HG03060 (cell line): ENCODE measurements at regions not wholly inside any gene's neighbourhood (a gene's known extent, or its start where the extent isn't known, plus 50 kb on each side); places are given as distances from the start of the nearest gene placed in this dataset.

Experiments used
- ATAC-seq: cut with Tn5 transposase; IDR thresholded peaks from one replicate; pipeline ENCODE4 v1.9.1; 2021; ENCODE audit warnings: low read depth, moderate number of reproducible peaks; ENCODE audit not compliant: unreplicated experiment

GRCh38 chr12:127411166-127411915, 855.6 kb upstream of the TMEM132C start:
- ATAC-seq: no peak

GRCh38 chr12:127411981-127412380, 855.0 kb upstream of the TMEM132C start:
- ATAC-seq: no peak

GRCh38 chr12:127412866-127413265, 854.1 kb upstream of the TMEM132C start:
- no peak for ATAC-seq

GRCh38 chr12:127414186-127414585, 852.8 kb upstream of the TMEM132C start:
- no peak for ATAC-seq

- ATAC-seq: no peak
Measured at GRCh38 chr12:127414636-127415035, 852.3 kb upstream of the TMEM132C start.

- no peak for ATAC-seq
Measured at GRCh38 chr12:127416796-127417195, 850.2 kb upstream of the TMEM132C start.

GRCh38 chr12:127419111-127419510, 847.9 kb upstream of the TMEM132C start:
- no peak for ATAC-seq

- no peak for ATAC-seq
Measured at GRCh38 chr12:127421614-127422013, 845.4 kb upstream of the TMEM132C start.

GRCh38 chr12:127422935-127423566, 843.9 kb upstream of the TMEM132C start:
- no peak for ATAC-seq

- ATAC-seq: no peak
Measured at GRCh38 chr12:127425474-127425873, 841.5 kb upstream of the TMEM132C start.

GRCh38 chr12:127428420-127428819, 838.5 kb upstream of the TMEM132C start:
- ATAC-seq: no peak

- no peak for ATAC-seq
Measured at GRCh38 chr12:127429551-127430285, 837.3 kb upstream of the TMEM132C start.

GRCh38 chr12:127430401-127430800, 836.6 kb upstream of the TMEM132C start:
- ATAC-seq: no peak

- ATAC-seq: no peak
Measured at GRCh38 chr12:127431177-127431576, 835.8 kb upstream of the TMEM132C start.

- no peak for ATAC-seq
Measured at GRCh38 chr12:127431594-127431993, 835.4 kb upstream of the TMEM132C start.

GRCh38 chr12:127435439-127435838, 831.5 kb upstream of the TMEM132C start:
- no peak for ATAC-seq

GRCh38 chr12:127438512-127439244, 828.3 kb upstream of the TMEM132C start:
- ATAC-seq: no peak

- ATAC-seq: no peak
Measured at GRCh38 chr12:127445581-127446139, 821.3 kb upstream of the TMEM132C start.

- ATAC-seq: no peak
Measured at GRCh38 chr12:127448906-127449305, 818.1 kb upstream of the TMEM132C start.

GRCh38 chr12:127450826-127451225, 816.1 kb upstream of the TMEM132C start:
- no peak for ATAC-seq
